HG03095 (cell line): ENCODE measurements at regions not wholly inside any gene's neighbourhood (a gene's known extent, or its start where the extent isn't known, plus 50 kb on each side); places are given as distances from the start of the nearest gene placed in this dataset.
"Not testable (repeated sequence)": the region's sequence is repeated elsewhere in the genome, so short reads cannot be mapped to it uniquely, and the experiment has no call there.

ENCODE experiments used
- ATAC-seq: cut with Tn5 transposase; IDR thresholded peaks from one replicate; pipeline ENCODE4 v1.9.1; 2021; ENCODE audit warnings: moderate library complexity; ENCODE audit not compliant: unreplicated experiment

DNA sequence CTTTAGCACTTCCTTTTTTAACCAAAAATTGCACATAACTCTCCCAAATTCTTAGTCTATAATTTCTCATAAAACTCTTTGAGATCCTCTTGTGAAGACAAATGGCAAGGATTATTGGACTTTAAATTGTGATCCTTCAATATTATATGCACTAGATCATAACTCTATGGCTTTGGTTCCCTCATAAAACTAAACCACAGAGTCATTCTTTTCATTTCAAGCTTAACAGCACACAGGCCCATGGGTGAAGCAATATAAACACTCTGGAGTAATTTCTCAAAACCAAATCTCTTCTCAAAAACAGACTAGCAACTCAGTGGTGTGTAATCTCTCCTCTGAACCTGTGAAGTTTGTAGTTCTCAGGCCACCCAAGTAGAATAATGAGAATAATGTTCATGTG lies 171.0 kb upstream of the NECTIN3 start:
- ATAC-seq: no peak

DNA sequence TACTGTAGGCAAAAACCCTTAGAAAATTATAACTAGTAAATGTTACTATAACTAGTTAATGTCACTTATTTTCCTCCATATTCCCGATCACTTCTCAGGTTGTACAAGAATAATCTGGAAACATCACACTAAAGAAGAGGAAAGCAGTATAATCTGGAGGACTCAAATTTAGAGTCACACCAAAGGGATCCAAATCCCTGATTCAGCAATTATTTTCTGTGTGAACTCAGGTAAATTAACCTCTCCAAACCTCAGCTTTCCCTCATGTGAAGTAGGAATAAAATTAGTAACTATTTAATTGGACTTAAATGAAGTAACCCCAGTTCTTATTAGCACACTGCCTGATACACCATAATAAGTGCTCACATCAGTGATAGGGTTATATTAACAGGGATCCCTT lies 170.1 kb upstream of the NECTIN3 start:
- ATAC-seq: no peak

DNA sequence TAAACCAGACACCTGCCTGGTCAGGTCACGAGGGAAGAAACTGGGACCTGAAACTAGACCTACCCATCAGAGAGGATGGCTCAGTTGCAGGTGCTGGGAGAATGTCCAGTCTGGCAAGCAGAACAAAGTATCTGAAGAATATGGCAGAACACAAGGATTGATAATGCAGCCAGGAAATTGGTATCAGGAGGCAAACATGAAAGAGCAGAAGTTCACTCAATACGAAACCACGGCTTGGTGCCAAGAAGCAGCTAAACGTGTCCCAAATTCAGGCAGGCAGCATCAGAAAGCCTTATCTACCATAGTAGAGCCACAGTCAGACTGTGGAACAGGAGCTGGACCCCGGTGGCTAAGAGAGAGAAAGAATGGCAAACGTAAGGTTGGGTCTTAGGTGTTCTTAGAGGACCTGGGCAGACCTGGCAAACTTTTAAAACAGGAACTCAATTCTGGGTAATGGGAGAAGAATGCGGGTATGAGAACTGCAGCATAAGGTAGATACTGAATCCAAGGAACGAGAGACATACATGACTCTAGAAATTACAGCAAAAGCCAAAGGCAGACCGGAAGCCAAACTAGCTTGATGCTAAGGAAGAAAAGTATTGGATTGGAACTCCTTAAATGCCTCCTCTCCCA lies 169.0 kb upstream of the NECTIN3 start:
- no peak for ATAC-seq

DNA sequence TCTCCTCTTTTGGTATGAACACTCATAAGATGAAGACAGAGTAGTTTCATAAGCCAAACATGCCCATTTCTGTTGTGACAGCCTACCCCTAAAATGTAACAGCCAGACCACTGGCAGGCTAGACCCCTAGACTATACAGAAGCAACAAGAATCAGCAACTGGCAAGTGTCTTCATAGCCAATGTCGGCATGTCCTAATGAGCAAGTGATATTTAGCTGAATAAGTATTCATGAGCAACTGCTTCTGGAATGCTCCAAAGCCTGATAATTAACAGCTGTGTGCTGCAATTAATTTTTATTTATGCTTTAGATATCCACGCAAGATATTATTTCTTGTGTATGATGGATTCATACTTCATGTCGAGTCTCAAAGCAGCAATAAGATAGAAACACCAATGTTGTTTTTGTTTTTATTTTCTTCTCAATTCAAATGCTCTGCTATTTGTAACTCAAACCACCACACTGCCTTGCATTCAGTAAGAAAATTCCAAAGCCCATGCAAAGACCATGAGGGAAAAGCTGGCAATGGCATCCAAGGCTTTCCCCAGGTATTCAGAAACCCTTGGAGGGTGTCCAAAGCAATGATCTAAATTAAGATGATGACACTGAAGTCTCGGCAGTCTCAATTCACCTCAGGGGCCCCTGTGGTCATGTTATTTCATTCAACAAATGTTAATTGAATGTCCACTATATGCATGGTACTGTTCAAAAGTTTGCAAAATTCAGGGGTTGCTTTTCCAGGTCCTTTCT lies 167.7 kb upstream of the NECTIN3 start:
- no peak for ATAC-seq

DNA sequence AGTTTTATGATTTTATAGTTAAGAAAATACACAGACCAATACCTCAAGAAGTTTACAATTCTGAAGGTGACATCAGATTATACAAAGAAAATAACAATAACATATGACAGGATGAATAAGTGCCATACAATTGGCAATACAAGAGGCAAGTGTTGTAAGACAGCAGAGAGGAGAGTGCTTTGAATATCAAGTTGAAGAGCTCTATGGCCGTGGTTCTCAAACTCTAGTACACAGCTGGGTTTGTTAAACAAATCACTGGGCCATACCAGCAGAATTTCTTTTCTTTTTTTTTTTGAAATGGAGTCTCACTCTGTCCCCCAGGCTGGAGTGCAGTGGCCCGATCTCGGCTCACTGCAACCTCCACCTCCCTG lies 167.1 kb upstream of the NECTIN3 start:
- no peak for ATAC-seq

DNA sequence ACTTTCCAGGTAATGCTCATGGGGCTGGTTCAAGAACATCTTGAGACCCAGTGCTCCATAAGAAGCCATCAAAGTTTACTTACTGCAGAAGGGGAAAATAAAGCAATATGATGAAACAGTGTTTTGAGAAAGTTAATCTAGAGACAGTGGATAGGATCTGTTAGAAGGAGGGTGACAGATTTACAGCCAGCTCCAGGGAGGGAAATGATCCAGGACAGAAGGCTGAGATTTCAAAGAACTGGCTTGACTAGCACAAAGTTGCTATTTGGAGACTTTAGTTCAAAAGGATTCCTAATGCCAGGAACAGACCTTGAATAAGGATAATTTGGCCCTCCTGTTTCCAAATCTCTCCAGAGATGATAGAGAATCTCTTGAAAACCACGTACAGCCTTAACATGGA lies 166.5 kb upstream of the NECTIN3 start:
- ATAC-seq: no peak

DNA sequence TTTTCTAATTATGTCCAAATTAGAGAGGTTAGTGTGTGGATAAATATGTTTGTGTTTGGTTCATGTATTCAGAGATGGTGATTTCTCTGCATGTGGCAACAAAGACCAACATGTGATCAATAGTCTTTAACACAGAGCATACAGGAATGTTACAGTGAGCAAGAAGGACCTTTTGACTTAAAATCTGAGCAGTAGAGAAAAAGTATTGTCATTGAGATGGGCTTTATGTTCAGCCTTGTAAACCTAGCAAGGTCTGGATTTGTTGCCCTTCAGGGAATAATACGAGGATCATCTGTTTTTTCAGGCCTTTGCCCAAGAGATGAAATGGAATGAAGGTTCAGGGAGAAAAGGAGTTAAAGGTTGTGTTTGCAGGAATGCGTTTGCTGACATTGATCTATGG lies 161.8 kb upstream of the NECTIN3 start:
- ATAC-seq: no peak

DNA sequence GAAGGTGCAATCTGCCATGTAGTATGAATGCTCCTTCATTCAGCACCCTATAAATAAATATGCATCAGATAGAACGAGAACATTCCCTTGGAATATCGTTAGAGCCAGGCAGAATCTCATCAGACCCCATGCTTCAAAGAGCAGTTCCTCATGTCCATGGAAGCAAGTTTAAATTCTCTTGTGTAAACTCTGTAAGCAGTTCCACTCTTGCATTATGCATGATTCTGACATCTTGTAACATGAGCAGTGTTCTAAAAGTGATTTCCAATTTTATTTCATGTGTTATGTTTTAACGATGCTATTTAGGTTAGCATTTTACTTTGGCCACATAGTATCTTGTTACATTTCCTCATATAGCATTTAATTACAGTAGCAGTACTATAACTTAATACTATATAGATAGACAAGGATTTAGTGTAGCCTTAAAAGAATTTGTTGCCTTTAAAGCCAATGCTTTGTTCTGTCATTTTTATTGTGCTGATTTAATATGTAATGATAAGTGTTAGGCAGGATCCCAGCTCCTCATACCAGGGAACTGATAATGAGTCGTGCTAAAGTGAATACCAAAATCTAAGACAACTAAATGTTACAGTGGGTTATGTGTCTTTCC lies 161.2 kb upstream of the NECTIN3 start:
- no peak for ATAC-seq

DNA sequence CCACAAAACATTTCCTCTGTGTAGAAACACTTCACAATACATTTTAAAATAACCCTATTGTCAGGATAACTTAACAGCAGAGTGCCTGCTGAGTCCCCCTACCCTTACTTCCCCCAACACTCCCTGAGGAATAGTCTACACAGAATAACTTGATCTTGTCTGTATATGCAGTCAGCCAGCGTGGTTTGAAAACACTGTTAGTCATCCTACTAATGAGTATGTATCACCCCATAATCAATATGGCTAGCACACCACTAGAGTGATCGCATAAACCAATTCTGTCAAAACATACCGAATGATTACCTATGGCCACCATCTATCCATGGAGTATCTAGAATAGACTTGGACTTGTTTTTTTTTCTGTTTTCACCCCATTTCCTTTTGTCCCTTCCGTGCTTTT lies 152.7 kb upstream of the NECTIN3 start:
- no peak for ATAC-seq

DNA sequence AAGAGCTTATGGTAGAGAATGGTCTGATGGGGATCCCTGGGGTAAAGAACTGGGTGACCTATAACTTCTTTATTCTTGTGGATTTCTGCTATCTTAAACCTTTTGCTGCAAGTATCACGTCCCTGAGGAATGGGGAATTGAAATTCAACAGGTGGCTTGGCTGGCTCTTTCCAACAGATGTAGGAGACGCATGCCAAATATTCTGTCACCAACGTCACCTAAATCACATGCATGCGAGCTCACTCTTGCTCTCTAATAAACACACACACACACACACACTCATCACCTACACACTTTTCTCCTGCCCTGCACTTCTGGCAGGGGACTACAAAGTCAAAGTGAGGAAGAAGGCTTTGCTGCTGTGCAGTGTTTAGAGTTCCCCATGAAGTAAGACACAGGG lies 145.8 kb upstream of the NECTIN3 start:
- ATAC-seq: no peak

DNA sequence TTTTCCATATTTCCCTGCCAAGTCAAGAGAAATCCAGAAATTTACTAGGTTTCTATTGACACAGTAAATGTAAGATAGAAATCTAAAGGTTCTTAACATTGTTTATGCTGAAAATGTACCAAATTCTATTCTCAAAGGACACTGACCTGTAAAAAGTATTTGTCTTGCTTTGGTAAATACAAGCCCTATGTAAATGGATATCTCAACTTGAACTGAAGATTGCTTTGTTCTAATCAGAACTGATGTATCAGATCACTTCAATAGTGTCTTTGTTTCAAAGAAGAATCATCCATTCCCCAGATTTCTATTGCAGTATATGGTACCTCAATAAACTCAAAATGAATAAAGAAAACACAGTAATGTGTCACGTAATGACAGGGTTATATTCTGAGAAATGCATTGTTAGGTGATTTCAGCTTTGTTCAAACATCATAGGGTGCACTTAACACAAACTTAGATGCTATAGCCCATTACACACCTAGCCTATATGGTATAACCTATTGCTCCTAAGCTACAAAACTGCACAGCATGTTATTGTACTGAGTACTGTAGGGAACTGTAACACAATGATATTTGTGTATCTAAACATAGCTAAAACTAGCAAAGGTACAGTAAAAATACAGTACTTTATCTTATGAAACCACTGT lies 143.5 kb upstream of the NECTIN3 start:
- no peak for ATAC-seq

DNA sequence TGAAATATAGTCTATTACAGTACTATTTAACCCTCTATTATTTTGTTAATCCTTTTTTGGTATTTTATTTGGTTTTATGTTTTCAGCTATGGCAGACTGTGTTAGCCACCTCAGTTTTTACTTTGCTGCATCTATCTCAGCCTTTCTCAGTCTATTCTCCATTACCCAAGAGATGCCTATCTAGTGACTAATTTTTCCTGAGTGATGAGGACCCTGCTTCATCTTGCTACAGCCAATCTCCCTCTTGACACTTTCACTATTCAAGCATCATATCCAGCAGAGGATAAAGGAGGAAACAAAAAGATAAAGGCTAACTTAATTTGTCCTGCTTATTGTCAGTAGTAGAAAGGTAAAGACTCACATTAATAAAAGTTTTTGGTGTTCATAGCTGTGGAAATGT lies 141.8 kb upstream of the NECTIN3 start:
- ATAC-seq: no peak

DNA sequence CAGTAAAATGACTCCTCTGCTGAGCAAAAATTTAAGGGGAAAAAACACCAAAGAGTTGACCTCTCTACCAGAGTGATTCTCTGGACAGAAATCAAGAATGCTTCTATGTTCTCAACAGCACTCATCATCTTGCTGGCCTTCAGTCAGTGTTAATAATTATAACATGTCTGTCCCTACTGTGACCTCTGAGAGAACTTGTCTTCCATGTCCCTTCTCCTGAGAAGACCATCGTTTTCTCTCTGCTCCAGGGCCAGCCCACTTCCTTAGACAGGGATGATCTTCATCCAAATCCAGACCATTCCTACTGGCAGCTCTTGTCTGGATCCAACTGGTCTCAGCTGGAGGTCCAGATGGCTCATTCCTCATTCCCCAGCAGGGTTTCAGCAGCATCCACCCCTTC lies 139.0 kb upstream of the NECTIN3 start:
- ATAC-seq: no peak

DNA sequence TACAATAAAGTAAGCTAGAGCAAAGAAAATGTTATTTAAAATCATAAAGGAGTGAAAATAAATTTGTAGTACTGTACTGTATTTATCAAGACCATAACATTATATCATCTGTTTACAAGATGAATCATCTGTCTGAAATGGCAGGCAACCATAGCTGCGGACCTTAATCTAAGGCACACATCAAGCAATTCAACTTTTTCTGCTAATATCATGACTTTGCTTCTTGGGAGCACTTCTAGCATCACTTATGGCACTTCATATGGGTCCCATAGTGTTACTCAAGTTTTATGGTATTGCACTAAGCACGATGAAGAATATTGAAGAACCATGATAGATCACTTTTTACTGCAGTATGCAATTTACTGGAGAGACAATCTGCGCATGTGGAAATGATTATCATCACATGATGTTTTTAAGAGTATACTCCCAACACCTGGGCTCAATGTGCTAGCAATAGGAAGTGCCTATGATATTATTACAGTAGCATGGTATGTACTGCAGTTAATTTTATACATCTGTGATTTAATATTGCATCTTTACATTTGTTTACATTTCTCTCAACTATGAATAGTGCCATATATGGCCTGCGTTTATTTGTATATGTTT lies 137.7 kb upstream of the NECTIN3 start:
- ATAC-seq: no peak

DNA sequence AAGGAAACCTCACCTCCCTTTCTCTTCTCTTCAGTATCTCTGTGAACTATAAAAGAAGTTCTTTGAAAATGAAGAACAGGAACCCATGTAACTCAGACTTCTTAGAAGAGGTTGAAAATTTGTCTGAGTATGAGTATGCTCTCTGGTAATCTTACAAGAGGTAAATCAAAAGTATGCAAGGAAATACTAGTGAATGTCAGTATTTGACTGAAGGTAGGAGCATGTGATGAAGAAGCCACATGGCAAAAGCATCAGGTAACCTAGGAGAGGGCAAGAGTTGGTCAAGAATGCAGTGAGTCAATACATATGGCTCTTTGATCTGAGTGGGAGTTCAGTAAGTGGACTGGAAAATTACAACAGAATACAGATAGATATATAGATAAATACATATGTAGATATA lies 133.0 kb upstream of the NECTIN3 start:
- no peak for ATAC-seq

DNA sequence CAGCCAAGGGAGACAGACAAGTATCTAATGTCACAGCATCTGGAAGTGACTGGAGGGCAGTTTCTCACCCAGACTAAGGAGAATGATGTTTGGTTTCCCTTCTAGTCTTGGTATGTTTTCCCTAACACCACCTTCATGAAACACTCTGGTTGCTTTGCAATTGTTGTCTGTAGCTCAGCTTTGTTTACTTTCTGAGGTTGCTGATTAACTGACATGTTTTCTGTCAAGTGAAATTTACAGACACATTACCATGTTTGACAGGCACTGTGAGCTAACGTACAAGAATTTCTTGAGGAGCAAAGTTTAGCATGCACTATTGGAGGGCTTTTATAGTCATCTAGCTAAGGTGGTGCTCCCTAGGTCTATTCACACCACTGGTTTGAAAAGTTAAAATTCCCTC lies 131.6 kb upstream of the NECTIN3 start:
- ATAC-seq: no peak

DNA sequence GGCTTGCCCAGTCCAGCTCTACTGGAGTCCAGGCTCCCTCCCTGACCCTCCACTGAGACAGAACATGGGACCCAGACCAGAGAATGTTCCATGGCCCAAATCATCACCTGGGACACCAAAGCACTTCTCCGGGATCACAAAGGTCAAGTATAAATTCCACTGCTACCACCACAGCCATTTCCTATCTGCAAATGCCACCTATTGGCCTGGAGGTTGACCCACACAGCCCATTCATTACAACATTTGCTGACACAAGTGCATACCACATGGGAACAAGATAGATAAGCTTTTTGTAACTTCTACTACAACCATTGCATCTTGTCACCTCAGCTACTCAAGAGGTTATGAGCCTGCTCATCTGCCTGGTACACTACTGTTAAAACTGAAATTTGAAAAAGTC lies 126.8 kb upstream of the NECTIN3 start:
- ATAC-seq: no peak

DNA sequence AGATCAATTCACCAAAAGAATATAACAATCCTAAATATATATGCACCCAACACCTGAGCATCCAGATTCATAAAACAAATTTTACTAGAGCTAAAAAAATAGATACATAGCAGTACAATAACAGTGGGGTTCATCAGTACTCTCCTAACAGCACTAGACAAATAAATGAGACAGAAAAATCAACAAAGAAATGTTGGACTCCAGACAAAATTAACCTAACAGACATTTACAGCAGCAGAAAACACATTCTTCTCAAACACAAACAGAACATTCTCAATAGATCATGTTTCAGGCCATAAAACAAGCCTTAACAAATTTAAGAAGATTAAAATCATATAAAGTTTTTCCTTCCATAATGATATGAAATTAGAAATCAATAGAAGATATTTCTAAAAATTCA lies 124.8 kb upstream of the NECTIN3 start:
- ATAC-seq: no peak

DNA sequence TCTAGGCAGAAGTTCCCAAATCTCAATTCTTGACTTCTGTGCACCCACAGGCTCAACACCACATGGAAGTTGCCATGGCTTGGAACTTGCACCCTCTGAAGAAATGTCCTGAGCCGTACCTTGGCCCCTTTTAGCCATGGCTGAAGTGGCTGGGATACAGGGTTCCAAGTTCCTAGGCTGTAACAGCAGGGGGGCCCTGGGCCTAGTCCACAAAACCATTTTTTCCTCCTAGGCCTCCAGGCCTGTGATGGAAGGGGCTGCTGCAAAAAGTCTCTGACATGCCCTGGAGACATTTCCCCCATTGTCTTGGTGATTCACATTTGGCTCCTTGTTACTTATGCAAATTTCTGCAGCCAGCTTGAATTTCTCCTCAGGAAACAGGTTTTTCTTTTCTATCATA lies 122.4 kb upstream of the NECTIN3 start:
- not testable (repeated sequence) for ATAC-seq

DNA sequence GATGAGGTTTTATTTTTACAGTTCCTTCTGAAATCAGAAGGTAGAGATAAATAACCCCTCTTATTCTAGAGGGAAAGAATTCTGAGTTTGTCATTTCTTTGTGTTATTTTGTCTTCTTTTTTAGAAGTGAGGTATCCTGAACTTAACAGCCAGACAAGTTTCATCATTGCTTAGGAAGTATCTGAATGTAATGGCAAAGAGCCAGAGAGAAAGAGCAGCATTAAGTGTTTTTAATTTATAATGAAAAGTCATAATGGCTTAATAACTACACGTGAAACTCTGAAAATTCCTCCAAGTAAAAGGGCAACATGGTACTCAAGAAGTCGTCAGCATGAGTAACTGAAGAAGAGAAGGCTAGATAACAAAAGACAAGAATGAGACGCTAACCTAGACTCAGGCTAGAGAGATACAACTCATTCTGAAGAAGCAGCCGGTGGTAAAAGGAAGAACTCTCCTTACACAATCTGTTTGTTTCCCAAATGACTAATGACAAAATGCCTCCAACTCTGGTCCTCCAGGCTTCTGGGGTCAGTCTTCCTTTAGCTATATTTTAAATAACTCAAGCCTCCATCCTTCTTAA lies 116.2 kb upstream of the NECTIN3 start:
- no peak for ATAC-seq

DNA sequence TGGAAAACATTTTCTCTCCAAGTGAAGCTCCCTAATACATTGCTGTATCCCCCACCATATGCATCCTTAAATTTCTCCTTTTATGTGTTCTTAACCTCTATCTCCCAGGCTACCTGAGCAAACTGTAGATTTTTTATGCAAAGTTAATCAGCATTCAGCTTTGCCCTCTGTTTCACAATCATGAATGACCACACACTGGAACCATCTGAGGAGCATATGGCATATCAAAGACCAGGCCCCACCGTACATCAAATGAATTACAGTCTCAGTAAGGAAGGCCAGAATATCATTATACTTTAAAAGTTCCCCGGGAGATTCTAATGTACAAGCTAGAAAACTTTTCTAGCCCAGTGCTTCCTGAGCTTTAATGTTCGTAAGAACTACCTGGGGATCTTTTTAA lies 115.5 kb upstream of the NECTIN3 start:
- ATAC-seq: no peak
